ENCODE measurements at regions not wholly inside any gene's neighbourhood (a gene's known extent, or its start where the extent isn't known, plus 50 kb on each side); places are given as distances from the start of the nearest gene placed in this dataset.

GRCh38 chr1:83593073-83593472 is 405.9 kb downstream of the TTLL7 start:
- no peaks in the 10 kb centered on the region for H3K27me3 ChIP-seq
- TF ChIP-seq Cebpa-rat (IDR thresholded peaks at IDR 0.05): no peak
- no peaks in the 10 kb centered on the region for H3K4me1 ChIP-seq
- peaks cover 0 to 2% (median under 1%) of the 10 kb centered on the region in 11 experiments; a peak in 5 of 22 replicates for H3K9me3 ChIP-seq (replicated peaks in 1 of 11)
- H3K27ac ChIP-seq: no peak overlapping the region
- no peak overlapping the region for H3K9ac ChIP-seq
- H4K20me1 ChIP-seq: no peaks in the 10 kb centered on the region
- no peak overlapping the region for H3K4me2 ChIP-seq
- H3K36me3 ChIP-seq: no peaks in the 10 kb centered on the region
- no peak overlapping the region for H3K4me3 ChIP-seq

DNA sequence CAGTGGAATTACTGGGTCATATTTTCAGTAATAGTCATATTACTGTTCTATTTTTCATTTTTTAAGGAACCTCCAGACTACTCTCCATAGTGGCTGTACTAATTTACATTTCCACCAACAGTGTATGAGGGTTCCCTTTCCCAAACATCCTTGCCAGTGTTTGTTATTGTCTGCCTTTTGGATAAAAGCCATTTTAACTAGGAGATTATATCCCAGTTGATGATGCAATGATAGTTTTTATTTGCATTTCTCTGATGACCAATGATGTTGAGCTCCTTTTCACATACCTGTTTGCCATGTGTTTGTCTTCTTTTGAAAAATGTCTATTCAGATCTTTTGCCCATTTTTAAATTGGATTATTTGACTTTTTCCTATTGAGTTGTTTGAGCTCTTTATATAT is 410.8 kb downstream of the TTLL7 start:
- H3K4me1 ChIP-seq: no peaks in the 10 kb centered on the region
- TF ChIP-seq Cebpa-rat (IDR thresholded peaks at IDR 0.05): no peak

GRCh38 chr1:83583351-83584014 is 415.4 kb downstream of the TTLL7 start:
- Histone ChIP-seq H3K36me3 (no peaks in the 10 kb centered on the region), H4K20me1 (no peaks in the 10 kb centered on the region), H3K9me3 (replicated peaks in 1 of 11) (peaks cover 21 to 24% (median 22%) of the 10 kb centered on the region in 11 experiments), H3K4me3 (no peak overlapping the region), H3K27me3 (no peaks in the 10 kb centered on the region), H3K4me2 (no peak overlapping the region), H3K4me1 (no peaks in the 10 kb centered on the region), H3K27ac (no peak overlapping the region), H3K9ac (no peak overlapping the region)
- no peak for TF ChIP-seq Cebpa-rat (IDR thresholded peaks at IDR 0.05)

More for the DNA sequence above, 410.8 kb downstream of the TTLL7 start:
- Histone ChIP-seq H3K4me3 (no peak overlapping the region), H3K36me3 (no peaks in the 10 kb centered on the region), H3K27me3 (no peaks in the 10 kb centered on the region), H3K27ac (no peak overlapping the region), H3K9me3 (replicated peaks in 1 of 11) (peaks cover 5 to 9% (median 6%) of the 10 kb centered on the region in 11 experiments), H4K20me1 (no peaks in the 10 kb centered on the region), H3K9ac (no peak overlapping the region), H3K4me2 (no peak overlapping the region)

- Histone ChIP-seq H3K9me3 (replicated peaks in 1 of 11) (peaks cover 21 to 25% (median 22%) of the 10 kb centered on the region in 11 experiments), H4K20me1 (no peaks in the 10 kb centered on the region), H3K36me3 (no peaks in the 10 kb centered on the region), H3K4me2 (no peak overlapping the region), H3K4me1 (no peaks in the 10 kb centered on the region), H3K4me3 (no peak overlapping the region), H3K9ac (no peak overlapping the region), H3K27me3 (no peaks in the 10 kb centered on the region), H3K27ac (no peak overlapping the region)
- no peak for TF ChIP-seq Cebpa-rat (IDR thresholded peaks at IDR 0.05)
These were observed 417.2 kb downstream of the TTLL7 start for GRCh38 chr1:83581747-83582146.

DNA sequence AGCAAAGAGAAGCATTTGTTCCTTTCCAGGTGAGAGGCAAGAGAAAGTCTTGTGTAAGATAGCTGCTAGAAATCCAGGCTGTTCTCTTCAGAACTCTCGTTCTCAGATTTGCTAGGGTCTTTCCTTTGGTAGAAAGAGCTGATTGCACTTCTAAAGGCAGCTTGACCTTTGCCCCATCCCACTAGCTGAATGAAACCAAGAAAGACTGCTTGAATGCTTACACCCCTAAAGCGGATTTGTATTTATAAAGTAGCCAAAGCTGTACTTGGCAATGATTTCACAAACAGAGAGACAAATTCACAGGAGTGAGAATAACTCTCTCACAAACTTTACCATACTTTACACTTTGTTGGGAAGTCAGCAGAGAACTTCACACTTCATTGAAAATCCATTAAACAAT is 424.1 kb downstream of the TTLL7 start:
- Histone ChIP-seq H3K4me3 (no peak overlapping the region), H3K4me1 (no peaks in the 10 kb centered on the region), H3K27ac (no peak overlapping the region), H3K36me3 (no peaks in the 10 kb centered on the region), H3K9ac (no peak overlapping the region), H4K20me1 (no peaks in the 10 kb centered on the region), H3K27me3 (no peaks in the 10 kb centered on the region), H3K9me3 (replicated peaks in 1 of 11) (peaks cover 0 to 10% (median 0%) of the 10 kb centered on the region in 11 experiments; a peak in 1 of 22 replicates), H3K4me2 (no peak overlapping the region)
- TF ChIP-seq Cebpa-rat (IDR thresholded peaks at IDR 0.05): no peak

DNA sequence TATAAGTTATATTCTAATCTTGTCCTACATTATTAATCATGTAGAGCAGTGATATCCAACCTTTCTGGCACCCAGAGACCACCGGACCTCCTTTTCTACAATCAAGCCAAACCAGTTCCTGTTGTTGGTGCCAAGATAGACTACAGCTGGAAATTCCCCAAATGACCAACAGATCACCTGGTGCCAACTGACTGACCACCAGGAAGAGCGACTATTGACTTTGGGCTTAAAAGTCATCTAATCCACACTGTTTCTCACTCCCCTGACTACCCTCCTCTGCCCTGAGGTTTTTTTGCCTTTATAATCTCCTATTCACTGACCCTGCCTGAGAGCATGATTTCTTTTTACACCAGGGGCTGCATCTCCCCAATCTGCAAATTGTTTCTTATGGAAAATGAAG is 425.2 kb downstream of the TTLL7 start:
- Histone ChIP-seq H3K27ac (no peak overlapping the region), H3K9ac (no peak overlapping the region), H3K9me3 (replicated peaks in 1 of 11) (peaks cover 0 to 10% (median 0%) of the 10 kb centered on the region in 11 experiments; a peak in 1 of 22 replicates), H3K4me2 (no peak overlapping the region), H4K20me1 (no peaks in the 10 kb centered on the region), H3K36me3 (no peaks in the 10 kb centered on the region), H3K4me3 (no peak overlapping the region), H3K4me1 (no peaks in the 10 kb centered on the region), H3K27me3 (no peaks in the 10 kb centered on the region)
- TF ChIP-seq Cebpa-rat (IDR thresholded peaks at IDR 0.05): no peak

- no peak overlapping the region for H3K9ac ChIP-seq
- no peaks in the 10 kb centered on the region for H3K27me3 ChIP-seq
- no peak overlapping the region for H3K27ac ChIP-seq
- no peaks in the 10 kb centered on the region for H3K36me3 ChIP-seq
- H3K4me2 ChIP-seq: no peak overlapping the region
- H3K4me1 ChIP-seq: no peaks in the 10 kb centered on the region
- no peak overlapping the region for H3K4me3 ChIP-seq
- no peak for TF ChIP-seq Cebpa-rat (IDR thresholded peaks at IDR 0.05)
- no peaks in the 10 kb centered on the region for H4K20me1 ChIP-seq
- H3K9me3 ChIP-seq (replicated peaks in 1 of 11): peaks cover 0 to 6% (median 0%) of the 10 kb centered on the region in 11 experiments; a peak in 1 of 22 replicates
These were observed 427.4 kb downstream of the TTLL7 start for GRCh38 chr1:83571536-83571935.

DNA sequence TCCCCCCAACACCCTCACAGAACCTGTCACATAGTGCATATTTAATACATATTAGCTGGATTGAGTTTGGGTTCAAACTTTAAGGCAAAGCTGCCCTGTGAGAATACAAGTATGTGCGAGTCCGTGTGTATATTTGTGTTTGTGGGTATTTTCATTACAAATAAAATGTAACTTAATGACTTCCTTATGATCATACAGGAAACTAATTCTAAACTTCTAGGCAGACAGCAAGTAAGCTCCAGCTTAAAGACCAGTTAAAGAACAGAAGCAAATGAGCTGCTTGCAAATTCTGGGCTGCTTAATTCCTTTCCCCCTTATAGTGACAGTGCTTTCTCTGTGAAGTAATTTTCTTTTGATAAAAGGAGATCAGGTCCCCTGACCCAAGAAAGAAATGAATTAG is 437.6 kb downstream of the TTLL7 start:
- Histone ChIP-seq H3K36me3 (no peaks in the 10 kb centered on the region), H3K27ac (no peak overlapping the region), H4K20me1 (no peaks in the 10 kb centered on the region), H3K4me3 (no peak overlapping the region), H3K9me3 (replicated peaks in 1 of 11) (no peaks in the 10 kb centered on the region), H3K4me2 (no peak overlapping the region), H3K27me3 (no peaks in the 10 kb centered on the region), H3K9ac (no peak overlapping the region), H3K4me1 (peaks cover 12 to 22% (median 17%) of the 10 kb centered on the region in 10 experiments; a peak in 18 of 20 replicates)
- TF ChIP-seq Cebpa-rat (IDR thresholded peaks at IDR 0.05): no peak

- no peaks in the 10 kb centered on the region for H4K20me1 ChIP-seq
- H3K9ac ChIP-seq: no peak overlapping the region
- H3K4me3 ChIP-seq: no peak overlapping the region
- peak overlapping the region; percentile 20 to 63 (median 53) for H3K4me2 ChIP-seq
- no peak for TF ChIP-seq Cebpa-rat (IDR thresholded peaks at IDR 0.05)
- peaks cover 12 to 22% (median 17%) of the 10 kb centered on the region in 10 experiments; a peak in 18 of 20 replicates for H3K4me1 ChIP-seq
- H3K27ac ChIP-seq: peak overlapping the region in 4 of 11 experiments; percentile 29 to 44 (median 40); a peak in 4 of 22 replicates
- H3K27me3 ChIP-seq: no peaks in the 10 kb centered on the region
- H3K9me3 ChIP-seq (replicated peaks in 1 of 11): no peaks in the 10 kb centered on the region
- no peaks in the 10 kb centered on the region for H3K36me3 ChIP-seq
These were observed 439.6 kb downstream of the TTLL7 start for GRCh38 chr1:83559129-83559840.
